Neuron (in vitro differentiated cells): ENCODE measurements at regions not wholly inside any gene's neighbourhood (a gene's known extent, or its start where the extent isn't known, plus 50 kb on each side); places are given as distances from the start of the nearest gene placed in this dataset.

Experiments used
- H2AFZ ChIP-seq: one replicate; pipeline ENCODE4 v1.6.1; 2013; ENCODE audit warnings: low read depth, mild to moderate bottlenecking, inconsistent platforms, low read length, moderate library complexity
- H3K27me3 ChIP-seq: one replicate; pipeline ENCODE4 v1.6.1; 2013; ENCODE audit warnings: low read length; ENCODE audit not compliant: insufficient read depth
- H3K36me3 ChIP-seq: one replicate; pipeline ENCODE4 v1.6.1; 2013; ENCODE audit warnings: low read length; ENCODE audit not compliant: insufficient read depth
- H3K4me1 ChIP-seq: one replicate; pipeline ENCODE4 v1.6.1; 2013; ENCODE audit warnings: low read length; ENCODE audit not compliant: insufficient read depth
- H3K4me3 ChIP-seq: 2 replicates; pipeline ENCODE4 v1.5.1; 2013; ENCODE audit warnings: mild to moderate bottlenecking, low read length, moderate library complexity
- H3K9me3 ChIP-seq: one replicate; pipeline ENCODE4 v1.6.1; 2013; ENCODE audit warnings: low read length

GRCh38 chr12:76611533-76611932, 52.0 kb upstream of the OSBPL8 start:
- Histone ChIP-seq H3K9me3 (no peaks in the 10 kb centered on the region), H3K4me1 (peaks cover 5% of the 10 kb centered on the region), H3K4me3 (no peak overlapping the region), H3K27me3 (no peaks in the 10 kb centered on the region), H3K36me3 (no peaks in the 10 kb centered on the region), H2AFZ (no peak overlapping the region)

GRCh38 chr12:76614364-76614763, 54.8 kb upstream of the OSBPL8 start:
- Histone ChIP-seq H3K9me3 (no peaks in the 10 kb centered on the region), H3K27me3 (no peaks in the 10 kb centered on the region), H3K4me3 (no peak overlapping the region), H3K36me3 (no peaks in the 10 kb centered on the region), H2AFZ (no peak overlapping the region), H3K4me1 (peaks cover 5% of the 10 kb centered on the region)

- Histone ChIP-seq H3K4me3 (no peak overlapping the region), H3K9me3 (no peaks in the 10 kb centered on the region), H3K4me1 (no peaks in the 10 kb centered on the region), H3K27me3 (no peaks in the 10 kb centered on the region), H3K36me3 (no peaks in the 10 kb centered on the region), H2AFZ (no peak overlapping the region)
Measured at GRCh38 chr12:76618031-76618430, 58.5 kb upstream of the OSBPL8 start.

- no peaks in the 10 kb centered on the region for H3K27me3 ChIP-seq
Measured at GRCh38 chr12:76621582-76622024, 62.0 kb upstream of the OSBPL8 start.

GRCh38 chr12:76622351-76622750, 62.8 kb upstream of the OSBPL8 start:
- Histone ChIP-seq H3K27me3 (no peaks in the 10 kb centered on the region), H3K9me3 (no peaks in the 10 kb centered on the region), H3K4me3 (no peak overlapping the region), H3K4me1 (no peaks in the 10 kb centered on the region), H3K36me3 (no peaks in the 10 kb centered on the region), H2AFZ (no peak overlapping the region)

More at GRCh38 chr12:76621582-76622024, 62.0 kb upstream of the OSBPL8 start:
- H3K4me3 ChIP-seq, result no peak overlapping the region
- no peaks in the 10 kb centered on the region for H3K36me3 ChIP-seq
- H3K9me3 ChIP-seq, result no peaks in the 10 kb centered on the region
- no peak overlapping the region for H2AFZ ChIP-seq
- no peaks in the 10 kb centered on the region for H3K4me1 ChIP-seq

- no peak overlapping the region for H3K4me3 ChIP-seq
- H3K9me3 ChIP-seq, result no peaks in the 10 kb centered on the region
- H2AFZ ChIP-seq, result no peak overlapping the region
Measured at GRCh38 chr12:76622915-76623314, 63.3 kb upstream of the OSBPL8 start.

GRCh38 chr12:76623931-76624330, 64.4 kb upstream of the OSBPL8 start:
- Histone ChIP-seq H3K4me1 (peaks cover 5% of the 10 kb centered on the region), H3K4me3 (no peak overlapping the region), H3K36me3 (no peaks in the 10 kb centered on the region), H3K27me3 (no peaks in the 10 kb centered on the region), H2AFZ (no peak overlapping the region), H3K9me3 (no peaks in the 10 kb centered on the region)

More at GRCh38 chr12:76622915-76623314, 63.3 kb upstream of the OSBPL8 start:
- Histone ChIP-seq H3K4me1 (peaks cover 5% of the 10 kb centered on the region), H3K27me3 (no peaks in the 10 kb centered on the region), H3K36me3 (no peaks in the 10 kb centered on the region)

- no peaks in the 10 kb centered on the region for H3K27me3 ChIP-seq
- peaks cover 6% of the 10 kb centered on the region for H3K4me1 ChIP-seq
- no peak overlapping the region for H3K4me3 ChIP-seq
- H3K36me3 ChIP-seq, result no peaks in the 10 kb centered on the region
- H3K9me3 ChIP-seq, result no peaks in the 10 kb centered on the region
- H2AFZ ChIP-seq, result no peak overlapping the region
Measured at GRCh38 chr12:76627346-76628135, 68.0 kb upstream of the OSBPL8 start.

- H3K4me3 ChIP-seq, result no peak overlapping the region
Measured at GRCh38 chr12:76628745-76629144, 69.2 kb upstream of the OSBPL8 start.

GRCh38 chr12:76631741-76632140, 72.2 kb upstream of the OSBPL8 start:
- Histone ChIP-seq H3K9me3 (no peaks in the 10 kb centered on the region), H2AFZ (no peak overlapping the region), H3K4me1 (peaks cover 25% of the 10 kb centered on the region), H3K36me3 (no peaks in the 10 kb centered on the region), H3K27me3 (no peaks in the 10 kb centered on the region), H3K4me3 (no peak overlapping the region)

More at GRCh38 chr12:76628745-76629144, 69.2 kb upstream of the OSBPL8 start:
- Histone ChIP-seq H3K4me1 (peaks cover 16% of the 10 kb centered on the region), H3K27me3 (no peaks in the 10 kb centered on the region), H3K36me3 (no peaks in the 10 kb centered on the region), H2AFZ (no peak overlapping the region), H3K9me3 (no peaks in the 10 kb centered on the region)

GRCh38 chr12:76633415-76633814, 73.8 kb upstream of the OSBPL8 start:
- H3K9me3 ChIP-seq, result no peaks in the 10 kb centered on the region
- no peaks in the 10 kb centered on the region for H3K36me3 ChIP-seq
- H2AFZ ChIP-seq, result peak overlapping the region; percentile 56
- H3K27me3 ChIP-seq, result no peaks in the 10 kb centered on the region
- peaks cover 20% of the 10 kb centered on the region for H3K4me1 ChIP-seq
- H3K4me3 ChIP-seq, result no peak overlapping the region

- H3K4me3 ChIP-seq, result no peak overlapping the region
- H3K9me3 ChIP-seq, result no peaks in the 10 kb centered on the region
- H3K27me3 ChIP-seq, result no peaks in the 10 kb centered on the region
- no peaks in the 10 kb centered on the region for H3K36me3 ChIP-seq
- peak overlapping the region; percentile 56 for H2AFZ ChIP-seq
- peaks cover 20% of the 10 kb centered on the region for H3K4me1 ChIP-seq
Measured at GRCh38 chr12:76634133-76634532, 74.6 kb upstream of the OSBPL8 start.

- H3K4me3 ChIP-seq, result no peak overlapping the region
- no peaks in the 10 kb centered on the region for H3K27me3 ChIP-seq
- H3K36me3 ChIP-seq, result no peaks in the 10 kb centered on the region
- no peaks in the 10 kb centered on the region for H3K9me3 ChIP-seq
- H3K4me1 ChIP-seq, result peaks cover 20% of the 10 kb centered on the region
- no peak overlapping the region for H2AFZ ChIP-seq
Measured at GRCh38 chr12:76636121-76636692, 76.6 kb upstream of the OSBPL8 start.
